Duodenal mucosa (tissue), 2 donors: ENCODE measurements at regions not wholly inside any gene's neighbourhood (a gene's known extent, or its start where the extent isn't known, plus 50 kb on each side); places are given as distances from the start of the nearest gene placed in this dataset.
"Not testable (repeated sequence)": the region's sequence is repeated elsewhere in the genome, so short reads cannot be mapped to it uniquely, and the experiment has no call there.

Source experiments
- H3K27ac ChIP-seq: one replicate; pipeline ENCODE4 v1.7.0; 2013; ENCODE audit warnings: low read depth, low read length
- H3K27me3 ChIP-seq, 2 donors: one replicate each; pipeline ENCODE4 v1.7.0; 2013; ENCODE audit warnings: low read length in 2 of 2, control low read depth in 1 of 2; ENCODE audit not compliant: insufficient read depth in 2 of 2, control insufficient read depth in 1 of 2
- H3K36me3 ChIP-seq, 2 donors: one replicate each; pipeline ENCODE4 v1.7.0; 2013; ENCODE audit warnings: low read length in 2 of 2, control low read depth in 1 of 2; ENCODE audit not compliant: insufficient read depth in 2 of 2, control insufficient read depth in 1 of 2
- H3K4me1 ChIP-seq, 2 donors: one replicate each; pipeline ENCODE4 v1.7.0; 2013; ENCODE audit warnings: low read length in 2 of 2, control low read depth in 1 of 2; ENCODE audit not compliant: insufficient read depth in 2 of 2, control insufficient read depth in 1 of 2
- H3K4me3 ChIP-seq, 2 donors: one replicate each; pipeline ENCODE4 v1.7.0; 2013; ENCODE audit warnings: low read length in 2 of 2, low read depth in 1 of 2
- H3K9ac ChIP-seq, 2 donors: one replicate each; pipeline ENCODE4 v1.7.0; 2013; ENCODE audit warnings: low read length in 2 of 2, low read depth in 1 of 2
- H3K9me3 ChIP-seq, 2 donors: one replicate each; pipeline ENCODE4 v1.7.0; 2013; ENCODE audit warnings: low read length in 2 of 2, control low read depth in 1 of 2; ENCODE audit not compliant: control insufficient read depth in 1 of 2

DNA sequence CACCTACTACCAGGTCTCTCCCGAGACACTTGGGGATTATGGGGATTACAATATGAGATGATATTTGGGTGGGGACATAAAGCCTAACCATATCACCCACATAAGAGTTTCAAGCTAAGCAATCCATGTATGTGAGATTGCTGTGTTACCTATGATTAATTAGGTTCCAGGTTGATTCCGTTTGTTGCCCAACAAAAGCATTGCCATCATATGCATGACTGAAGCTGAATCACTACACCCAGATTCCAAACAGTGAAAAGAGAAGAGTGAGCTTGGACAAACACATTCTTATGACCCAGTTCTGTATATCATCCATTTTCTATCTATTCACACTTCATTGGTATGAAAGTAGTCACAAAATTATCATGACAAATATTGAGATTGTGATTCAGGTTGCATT lies 952.5 kb upstream of the MAN1A1 start:
- Histone ChIP-seq H3K27me3 (no peaks in the 10 kb centered on the region), H3K4me3 (no peak overlapping the region), H3K4me1 (no peaks in the 10 kb centered on the region), H3K27ac (no peak overlapping the region), H3K9me3 (no peaks in the 10 kb centered on the region), H3K9ac (no peak overlapping the region), H3K36me3 (no peaks in the 10 kb centered on the region)

DNA sequence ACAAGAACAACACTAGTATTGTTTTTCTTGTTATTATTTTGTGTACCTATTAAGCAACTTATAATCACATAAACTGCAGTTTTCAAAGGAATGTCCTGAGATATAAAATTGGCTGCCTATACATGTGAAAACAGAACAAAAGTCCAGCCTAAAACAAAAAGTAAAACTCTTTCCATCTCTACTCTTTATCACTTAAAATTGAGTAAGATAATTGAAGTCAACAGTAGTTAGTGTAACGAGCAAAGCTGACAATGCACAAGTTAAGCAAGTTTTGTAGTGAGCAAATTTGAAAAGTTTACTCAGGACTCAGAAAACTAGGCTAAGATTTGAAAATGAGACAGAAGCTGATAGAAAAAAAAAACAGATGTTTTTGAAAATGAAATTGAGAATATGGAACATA lies 941.4 kb upstream of the MAN1A1 start:
- Histone ChIP-seq H3K9me3 (no peaks in the 10 kb centered on the region), H3K9ac (no peak overlapping the region), H3K27me3 (no peaks in the 10 kb centered on the region), H3K4me1 (no peaks in the 10 kb centered on the region), H3K4me3 (no peak overlapping the region), H3K27ac (no peak overlapping the region), H3K36me3 (no peaks in the 10 kb centered on the region)

DNA sequence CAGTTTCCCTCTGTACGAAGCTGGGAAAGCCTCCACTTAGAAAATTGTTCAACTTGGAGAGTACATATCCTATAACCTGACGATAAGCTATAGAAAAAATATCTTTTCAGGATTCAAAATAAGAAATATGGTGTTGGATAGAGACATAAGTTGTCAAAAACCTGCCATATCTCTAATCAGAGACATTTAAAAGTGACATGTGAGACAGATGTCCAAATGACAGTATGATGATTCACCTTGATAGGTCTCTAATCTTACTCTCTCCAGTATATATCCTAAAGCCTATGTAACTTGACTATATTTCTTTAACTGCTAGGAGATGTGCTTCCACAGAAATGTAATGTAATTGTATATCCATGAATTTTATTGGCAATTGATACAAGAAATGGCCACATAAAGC lies 932.4 kb upstream of the MAN1A1 start:
- Histone ChIP-seq H3K4me3 (no peak overlapping the region), H3K36me3 (no peaks in the 10 kb centered on the region), H3K9me3 (no peaks in the 10 kb centered on the region), H3K27ac (no peak overlapping the region), H3K4me1 (no peaks in the 10 kb centered on the region), H3K27me3 (no peaks in the 10 kb centered on the region), H3K9ac (no peak overlapping the region)

DNA sequence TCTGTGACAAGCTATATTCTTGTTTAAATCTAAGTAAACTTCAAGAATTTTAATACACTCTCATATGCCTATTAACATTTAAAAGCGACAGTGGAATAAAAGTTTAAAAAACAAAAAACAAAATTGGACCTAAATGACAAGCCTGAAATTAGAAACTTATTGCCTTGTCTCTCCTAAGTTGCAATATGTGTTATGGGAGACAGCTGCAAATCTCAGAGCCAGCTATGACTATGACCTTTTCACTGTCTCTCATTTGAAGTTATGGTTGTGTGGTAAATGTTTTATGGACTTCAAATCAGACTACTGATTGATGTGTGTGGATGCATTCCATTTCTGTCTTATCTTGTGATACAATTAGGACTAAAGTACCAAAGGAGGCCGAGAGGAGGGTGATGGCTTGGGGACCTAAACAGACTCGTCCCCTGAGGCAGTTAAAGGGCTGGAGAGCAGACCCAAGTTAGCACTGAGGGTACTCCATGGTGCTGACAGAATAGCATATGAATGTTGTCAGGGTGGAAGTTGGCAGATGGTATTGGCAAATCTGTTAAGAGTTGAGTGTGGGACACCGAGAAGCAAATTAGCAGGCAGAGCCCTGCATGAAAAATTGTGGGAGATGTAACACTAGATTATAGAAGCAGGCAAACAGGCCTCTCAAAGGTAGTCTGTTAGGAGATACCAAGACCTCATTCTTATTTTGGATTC lies 930.1 kb upstream of the MAN1A1 start:
- no peaks in the 10 kb centered on the region for H3K27me3 ChIP-seq
- no peaks in the 10 kb centered on the region for H3K4me1 ChIP-seq
- no peaks in the 10 kb centered on the region for H3K36me3 ChIP-seq
- no peaks in the 10 kb centered on the region for H3K9me3 ChIP-seq
- H3K4me3 ChIP-seq: no peak overlapping the region
- no peak overlapping the region for H3K9ac ChIP-seq
- no peak overlapping the region for H3K27ac ChIP-seq

DNA sequence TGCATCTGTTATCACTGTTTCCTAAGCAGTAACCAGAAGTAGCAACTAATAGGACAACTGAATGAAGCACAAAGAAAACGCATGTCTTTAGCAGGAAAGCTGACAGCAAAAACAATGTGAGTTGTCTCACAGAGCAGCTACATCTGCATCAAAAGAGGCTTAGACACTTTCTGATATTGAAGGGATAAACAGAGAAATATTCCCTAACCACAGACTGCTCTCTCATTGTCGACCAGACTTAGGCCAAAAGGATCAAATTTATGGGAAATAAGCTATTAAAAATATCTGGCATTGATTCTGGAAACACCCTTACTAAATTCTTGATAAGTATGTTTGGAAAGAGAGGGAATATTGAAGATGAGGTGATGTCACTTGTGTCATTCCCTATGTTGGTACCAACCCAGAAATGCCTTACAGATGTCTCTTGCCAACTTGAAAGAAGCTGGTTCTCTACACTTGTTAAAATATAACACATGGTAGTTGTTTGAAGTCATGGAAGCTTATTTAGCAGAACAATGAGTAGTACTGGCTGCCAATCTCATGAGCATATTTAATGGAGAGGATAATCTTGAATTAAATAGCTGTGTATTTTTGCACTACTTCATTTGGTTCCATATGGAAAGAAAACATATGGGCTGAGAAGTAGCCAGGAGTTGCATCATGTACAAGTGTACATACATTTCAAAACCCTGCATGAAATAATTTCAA lies 929.3 kb upstream of the MAN1A1 start:
- H3K4me1 ChIP-seq: no peaks in the 10 kb centered on the region
- no peaks in the 10 kb centered on the region for H3K27me3 ChIP-seq
- no peaks in the 10 kb centered on the region for H3K36me3 ChIP-seq
- no peak overlapping the region for H3K9ac ChIP-seq
- no peak overlapping the region for H3K4me3 ChIP-seq
- H3K27ac ChIP-seq: no peak overlapping the region
- H3K9me3 ChIP-seq: no peaks in the 10 kb centered on the region

DNA sequence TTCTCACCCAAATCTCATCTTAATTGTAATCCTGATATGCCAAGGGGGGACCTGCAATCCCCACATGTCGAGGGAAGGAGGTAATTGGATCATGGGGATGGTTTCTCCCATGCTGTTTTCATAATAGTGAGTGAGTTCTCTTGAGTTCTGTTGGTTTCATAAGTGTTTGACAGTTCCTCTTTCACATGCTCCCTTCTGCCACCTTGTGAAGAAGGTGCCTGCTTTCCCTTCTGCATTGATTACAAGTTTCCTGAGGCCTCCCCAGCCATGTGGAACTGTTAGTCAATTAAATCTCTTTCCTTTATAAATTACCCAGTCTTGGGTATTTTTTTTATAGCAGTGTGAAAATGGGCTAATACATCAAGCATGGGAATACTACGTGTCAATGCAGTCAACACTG lies 925.0 kb upstream of the MAN1A1 start:
- no peak overlapping the region for H3K4me3 ChIP-seq
- H3K27me3 ChIP-seq: no peaks in the 10 kb centered on the region
- H3K36me3 ChIP-seq: no peaks in the 10 kb centered on the region
- H3K9me3 ChIP-seq: peaks cover 0 to 8% of the 10 kb centered on the region in 2 donors
- H3K9ac ChIP-seq: no peak overlapping the region
- H3K4me1 ChIP-seq: no peaks in the 10 kb centered on the region
- no peak overlapping the region for H3K27ac ChIP-seq

DNA sequence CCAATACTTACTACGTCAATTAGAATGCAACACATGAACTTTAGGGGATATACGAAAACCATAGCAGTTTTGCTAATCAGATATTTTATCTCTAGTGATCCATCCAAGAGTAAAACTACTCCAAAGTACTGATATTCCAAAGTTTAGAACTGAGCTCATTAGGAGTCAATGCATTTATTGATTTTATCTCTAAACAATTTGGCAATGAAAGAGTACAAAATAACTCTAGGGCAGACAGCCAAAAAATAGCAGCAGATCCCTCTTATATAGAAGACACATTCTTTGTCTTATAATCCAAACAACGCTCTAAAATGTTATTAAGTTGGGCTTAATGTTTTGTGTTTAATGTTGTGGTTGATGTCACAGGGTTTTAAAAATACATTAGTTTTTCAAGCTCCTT lies 923.9 kb upstream of the MAN1A1 start:
- Histone ChIP-seq H3K36me3 (no peaks in the 10 kb centered on the region), H3K9me3 (peaks cover 0 to 8% of the 10 kb centered on the region in 2 donors), H3K27ac (no peak overlapping the region)

DNA sequence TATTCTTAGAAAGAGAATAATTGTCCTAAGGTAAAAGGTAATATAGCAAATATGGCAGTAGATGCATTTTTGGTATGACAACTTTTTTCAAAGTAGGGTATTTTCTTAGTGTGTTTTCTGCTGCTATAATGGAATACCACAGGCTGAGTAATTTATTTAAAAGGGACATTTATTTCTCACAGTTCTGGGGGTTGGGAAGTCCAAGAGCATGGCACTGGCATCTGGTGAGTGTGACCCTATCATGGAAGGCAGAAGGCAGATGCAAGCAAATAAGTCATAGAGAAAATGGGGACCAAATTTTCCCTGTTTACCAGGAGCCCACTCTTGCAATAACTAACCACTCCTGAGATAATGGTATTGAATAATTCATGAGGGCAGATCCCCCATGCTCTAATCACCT lies 922.5 kb upstream of the MAN1A1 start:
- Histone ChIP-seq H3K4me1 (no peaks in the 10 kb centered on the region), H3K27me3 (no peaks in the 10 kb centered on the region), H3K9ac (no peak overlapping the region), H3K27ac (no peak overlapping the region), H3K36me3 (no peaks in the 10 kb centered on the region), H3K4me3 (no peak overlapping the region), H3K9me3 (peaks cover 0 to 8% of the 10 kb centered on the region in 2 donors)

More for the DNA sequence above, 923.9 kb upstream of the MAN1A1 start:
- Histone ChIP-seq H3K4me3 (no peak overlapping the region), H3K4me1 (no peaks in the 10 kb centered on the region), H3K9ac (no peak overlapping the region), H3K27me3 (no peaks in the 10 kb centered on the region)

DNA sequence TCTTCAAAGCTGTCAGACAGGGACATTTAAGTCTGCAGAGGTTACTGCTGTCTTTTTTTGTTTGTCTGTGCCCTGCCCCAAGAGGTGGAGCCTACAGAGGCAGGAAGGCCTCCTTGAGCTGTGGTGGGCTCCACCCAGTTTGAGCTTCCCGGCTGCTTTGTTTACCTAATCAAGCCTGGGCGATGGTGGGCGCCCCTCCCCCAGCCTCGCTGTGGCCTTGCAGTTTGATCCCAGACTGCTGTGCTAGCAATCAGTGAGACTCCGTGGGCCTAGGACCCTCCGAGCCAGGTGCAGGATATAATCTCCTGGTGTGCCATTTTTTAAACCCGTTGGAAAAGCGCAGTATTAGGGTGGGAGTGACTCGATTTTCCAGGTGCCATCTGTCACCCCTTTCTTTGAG lies 918.7 kb upstream of the MAN1A1 start:
- H3K9ac ChIP-seq, H3K27ac ChIP-seq, H3K27me3 ChIP-seq, H3K9me3 ChIP-seq, H3K36me3 ChIP-seq, H3K4me3 ChIP-seq, H3K4me1 ChIP-seq: not testable (repeated sequence)

DNA sequence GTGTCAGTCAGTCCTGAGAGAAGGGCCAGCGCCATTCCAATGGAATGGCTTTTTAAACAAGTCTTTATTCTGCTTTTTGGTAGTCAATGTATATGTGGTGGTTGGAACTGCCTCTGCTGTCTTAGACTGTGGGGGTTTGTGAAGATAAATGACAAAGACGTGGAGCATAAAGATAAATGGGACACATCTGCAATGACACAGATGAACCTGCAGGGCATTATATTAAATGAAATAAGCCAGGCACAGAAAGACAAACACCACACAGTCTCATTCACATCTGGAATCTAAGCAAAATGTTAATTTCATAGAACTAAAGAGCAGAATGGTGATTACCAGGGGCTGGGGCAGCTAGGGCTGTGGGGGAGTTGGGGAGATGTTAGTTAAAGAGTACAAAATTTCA lies 912.8 kb upstream of the MAN1A1 start:
- no peak overlapping the region for H3K27ac ChIP-seq
- H3K36me3 ChIP-seq: no peaks in the 10 kb centered on the region
- no peak overlapping the region for H3K4me3 ChIP-seq
- H3K4me1 ChIP-seq: no peaks in the 10 kb centered on the region
- no peaks in the 10 kb centered on the region for H3K9me3 ChIP-seq
- H3K9ac ChIP-seq: no peak overlapping the region
- H3K27me3 ChIP-seq: no peaks in the 10 kb centered on the region
